ENCODE measurements at regions not wholly inside any gene's neighbourhood (a gene's known extent, or its start where the extent isn't known, plus 50 kb on each side); places are given as distances from the start of the nearest gene placed in this dataset.

DNA sequence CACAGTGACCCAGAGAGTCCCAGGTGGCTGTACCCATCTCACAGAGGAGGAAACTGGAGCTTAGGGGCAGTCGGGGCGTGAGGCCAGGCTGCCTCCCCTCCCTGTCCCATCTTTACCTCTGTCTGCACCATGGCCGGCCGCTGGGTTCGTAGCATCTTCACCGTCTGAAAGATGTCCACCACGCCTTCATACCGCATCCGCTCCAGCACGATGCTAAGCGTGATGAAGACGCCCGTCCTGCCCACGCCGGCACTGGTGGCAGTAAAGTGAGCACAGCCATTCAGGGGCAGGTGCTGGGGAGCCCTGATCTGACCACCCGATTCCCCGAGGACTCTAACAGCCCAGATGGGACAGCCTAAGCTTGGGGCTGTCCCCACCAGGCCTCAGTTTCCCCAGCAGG lies 132.8 kb downstream of the PTPRS start:
- POLR2A ChIA-PET (ENCODE audit: partially characterized antibody), result interaction anchor here (0.6 to 1.3 kb wide), 2 partner anchors 11 to 17 kb away, joined by 3 to 4 read pairs; no protein-coding TSS in a partner anchor
- 94% methylated on average over 14 of the region's 17 CpGs; no CpG with 5 or more reads in 1 of the 2 experiments for WGBS, 2 experiments (ENCODE audit: extremely low coverage in 1 of 2, insufficient coverage in 1 of 2, insufficient read length in 1 of 2, insufficient replicate concordance in 2 of 2, low coverage in 1 of 2, low lambda C conversion rate in 2 of 2, missing lambda C conversion rate in 1 of 2)
- TF ChIP-seq TAF7 (optimal IDR thresholded peaks at IDR 0.05; ENCODE audit: borderline replicate concordance, low read depth, low read length) (no peak), KDM5A (IDR thresholded peaks at IDR 0.05; ENCODE audit: low read length) (no peak), SIRT6 (IDR thresholded peaks at IDR 0.05; ENCODE audit: low read length) (no peak), RAD21 (IDR thresholded peaks at IDR 0.05 in 1 of 2, conservative IDR thresholded peaks at IDR 0.05 in 1 of 2; ENCODE audit: low read depth in 2 of 2, low read length in 2 of 2) (no peak), RFX5 (IDR thresholded peaks at IDR 0.05; ENCODE audit: borderline replicate concordance, low read depth, low read length) (no peak), SIN3A (conservative IDR thresholded peaks at IDR 0.05 in 1 of 2, IDR thresholded peaks at IDR 0.05 in 1 of 2; ENCODE audit: low read depth in 1 of 2, low read length in 2 of 2) (no peak), FOSL1 (IDR thresholded peaks at IDR 0.05; ENCODE audit: insufficient read depth, low read depth, low read length) (no peak), BCL11A (IDR thresholded peaks at IDR 0.05; ENCODE audit: low read depth in 2 of 2, low read length in 2 of 2) (no peak), SRF (IDR thresholded peaks at IDR 0.05; ENCODE audit: low read depth, low read length) (no peak), SIX5 (IDR thresholded peaks at IDR 0.05; ENCODE audit: low read depth, low read length) (no peak), CTBP2 (IDR thresholded peaks at IDR 0.05; ENCODE audit: borderline replicate concordance, insufficient read depth, insufficient read length, low read length) (no peak), POLR2A (IDR thresholded peaks at IDR 0.05; ENCODE audit: control extremely low read depth in 1 of 2, low read depth in 2 of 2, low read length in 2 of 2) (no peak)
- TF ChIP-seq, protein P1, sequence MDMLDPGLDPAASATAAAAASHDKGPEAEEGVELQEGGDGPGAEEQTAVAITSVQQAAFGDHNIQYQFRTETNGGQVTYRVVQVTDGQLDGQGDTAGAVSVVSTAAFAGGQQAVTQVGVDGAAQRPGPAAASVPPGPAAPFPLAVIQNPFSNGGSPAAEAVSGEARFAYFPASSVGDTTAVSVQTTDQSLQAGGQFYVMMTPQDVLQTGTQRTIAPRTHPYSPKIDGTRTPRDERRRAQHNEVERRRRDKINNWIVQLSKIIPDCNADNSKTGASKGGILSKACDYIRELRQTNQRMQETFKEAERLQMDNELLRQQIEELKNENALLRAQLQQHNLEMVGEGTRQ (IDR thresholded peaks at IDR 0.05; ENCODE audit: low read length), result no peak

More for the DNA sequence above, 132.8 kb downstream of the PTPRS start:
- Histone ChIP-seq H2BK120ac (replicated peaks; ENCODE audit: low read depth, low read length) (no peak overlapping the region), H3K27me3 (replicated peaks in 1 of 4; ENCODE audit: control insufficient read depth in 3 of 4, extremely low read depth in 1 of 4, insufficient read depth in 3 of 4, low read length in 3 of 4) (no peaks in the 10 kb centered on the region), H4K91ac (replicated peaks; ENCODE audit: insufficient read length, low read length) (no peak overlapping the region), H3K4me2 (ENCODE audit: insufficient read depth in 1 of 2, low read depth in 2 of 2, low read length in 2 of 2) (no peak overlapping the region), H3K4me3 (ENCODE audit: extremely low read depth in 1 of 4, insufficient read depth in 2 of 4, low read depth in 3 of 4, low read length in 4 of 4) (no peak overlapping the region), H3K4me1 (replicated peaks in 1 of 4; ENCODE audit: control insufficient read depth in 3 of 4, insufficient read depth in 4 of 4, low read length in 3 of 4) (no peaks in the 10 kb centered on the region), H2BK12ac (ENCODE audit: low read depth, low read length) (no peak overlapping the region), H3K4ac (replicated peaks; ENCODE audit: insufficient read length, low read depth, low read length) (no peak overlapping the region), H3K14ac (ENCODE audit: insufficient read length) (no peak overlapping the region), H4K5ac (ENCODE audit: insufficient read length, low read depth, low read length) (no peak overlapping the region), H3K27ac (ENCODE audit: low read depth, low read length) (no peak overlapping the region), H3K18ac (ENCODE audit: extremely low read depth, low read length) (no peak overlapping the region), H2AFZ (ENCODE audit: low read length) (no peak overlapping the region), H3K9me3 (ENCODE audit: insufficient read depth in 2 of 2, low read depth in 1 of 2, low read length in 1 of 2) (peaks cover 0 to 4% of the 10 kb centered on the region in 2 experiments; a peak in 1 of 4 replicates), H2BK5ac (ENCODE audit: low read depth, low read length) (no peak overlapping the region), H3K56ac (replicated peaks; ENCODE audit: insufficient read length, low read depth, low read length) (no peak overlapping the region), H3K23ac (ENCODE audit: insufficient read length) (no peak overlapping the region), H4K20me1 (replicated peaks in 1 of 2; ENCODE audit: control insufficient read depth in 1 of 2, insufficient read depth in 2 of 2, low read length in 2 of 2) (peaks cover 4 to 13% of the 10 kb centered on the region in 2 experiments), H2AK5ac (ENCODE audit: low read depth, low read length) (no peak overlapping the region), H3K36me3 (ENCODE audit: control insufficient read depth in 2 of 4, insufficient read depth in 4 of 4, low read length in 3 of 4) (peaks cover 31 to 54% (median 47%) of the 10 kb centered on the region in 4 experiments), H3K79me1 (ENCODE audit: low read depth, low read length) (no peaks in the 10 kb centered on the region; the same call in 1 of the 2 replicates), H2BK20ac (ENCODE audit: low read length) (no peak overlapping the region), H3K9ac (replicated peaks in 1 of 4; ENCODE audit: extremely low read depth in 1 of 4, low read depth in 3 of 4, low read length in 3 of 4) (no peak overlapping the region), H2BK15ac (ENCODE audit: low read length) (no peak overlapping the region), H3K79me2 (ENCODE audit: control insufficient read depth in 1 of 2, insufficient read depth in 2 of 2, low read length in 2 of 2) (no peaks in the 10 kb centered on the region), H4K8ac (ENCODE audit: extremely low read depth, insufficient read depth, low read length) (peak overlapping the region; percentile 5; the same call in 1 of the 2 replicates), H3K23me2 (ENCODE audit: low read depth, low read length) (peaks cover 8% of the 10 kb centered on the region; the same call in 1 of the 2 replicates)
- DNase-seq (ENCODE audit: low read depth in 1 of 2, low spot score in 2 of 2) (no peak), FAIRE-seq (no peak)
- CTCF ChIA-PET (ENCODE audit: partially characterized antibody), result interaction anchor here (0.6 to 1.1 kb wide), 4 partner anchors 12 to 334 kb away, joined by 3 to 4 read pairs (median 3); no protein-coding TSS in a partner anchor

Measured in H1 (cell line).